T-helper 1 cell treated with Interleukin-12 subunit alpha and Interleukin-12 subunit beta and Interleukin-4 antibody, amounts not matched to agents 30 ng/mL and 1 ng/mL, for 36 hours (primary cell): ENCODE measurements at regions not wholly inside any gene's neighbourhood (a gene's known extent, or its start where the extent isn't known, plus 50 kb on each side); places are given as distances from the start of the nearest gene placed in this dataset.

Source experiments
- intact Hi-C: fragments of 100-400 bp; cut with micrococcal nuclease; formaldehyde crosslinking; loops from one replicate; pipeline ENCODE4 v1.15.1; 2024

DNA sequence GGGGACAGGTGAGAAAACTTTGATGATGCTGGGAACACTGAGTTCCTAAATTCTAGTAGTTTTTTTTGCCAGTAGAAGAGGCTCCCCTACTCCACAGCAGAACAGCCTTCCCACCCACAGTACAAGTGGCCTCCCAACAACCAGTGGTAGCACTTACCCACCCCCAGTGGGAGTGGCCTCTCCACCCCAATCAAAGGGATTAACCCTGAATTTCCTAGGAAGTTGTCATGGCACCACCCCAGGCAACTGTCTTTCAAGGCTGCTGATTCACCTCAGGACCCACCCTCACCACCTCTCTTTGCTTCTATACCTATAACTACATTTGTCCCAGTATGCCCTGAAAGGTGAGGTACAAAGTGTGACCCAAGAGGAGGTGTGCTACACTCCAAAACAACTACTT is 81.4 kb upstream of the PRDX6 start:
- intact Hi-C loops: no loop called here

DNA sequence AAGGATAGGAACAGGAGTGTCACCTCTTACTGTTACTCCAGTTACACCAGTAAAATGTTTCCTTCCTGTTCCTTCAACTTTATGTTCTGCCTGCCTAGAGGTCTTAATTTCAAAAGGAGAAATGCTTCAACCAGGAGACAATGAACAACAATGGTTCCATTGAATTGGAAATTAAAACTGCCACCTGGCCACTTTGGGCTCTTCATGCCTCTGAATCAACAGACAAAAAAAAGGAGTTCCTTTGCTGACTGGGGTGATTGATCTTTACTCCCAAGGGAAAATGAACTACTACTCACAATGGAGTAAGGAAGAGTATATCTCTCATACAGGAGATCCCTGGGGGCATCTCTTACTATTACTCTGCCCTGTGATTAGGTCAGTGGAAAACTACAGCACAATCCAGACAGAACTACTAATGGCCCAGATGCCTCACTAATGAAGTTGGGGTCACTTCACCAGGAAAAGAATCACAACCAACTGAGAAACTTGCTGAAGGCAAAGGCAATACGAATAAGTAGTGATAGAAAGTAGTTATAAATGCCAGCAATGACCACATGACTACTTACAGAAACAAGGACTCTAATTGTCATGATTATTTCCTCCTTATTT is 76.6 kb upstream of the PRDX6 start:
- intact Hi-C loops: no loop called here

DNA sequence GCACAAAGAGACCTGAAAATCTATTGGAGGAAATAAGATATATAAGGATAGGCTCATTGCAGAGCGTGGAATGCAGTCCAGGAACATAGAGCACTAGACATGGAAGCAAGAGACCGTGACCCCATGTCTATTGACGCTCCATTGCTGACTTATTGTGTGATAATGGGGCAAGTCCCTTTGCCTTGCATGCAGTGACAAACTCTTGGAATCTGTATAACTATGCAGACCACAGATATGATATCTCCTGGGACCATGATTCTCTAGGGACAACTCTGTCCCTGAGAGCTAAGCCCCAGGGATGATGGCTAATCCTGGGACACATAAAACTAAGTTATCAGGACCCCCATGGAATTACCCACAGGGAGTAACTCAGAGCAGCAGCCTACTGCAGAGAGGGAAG is 73.1 kb upstream of the PRDX6 start:
- intact Hi-C loops: no loop called here

DNA sequence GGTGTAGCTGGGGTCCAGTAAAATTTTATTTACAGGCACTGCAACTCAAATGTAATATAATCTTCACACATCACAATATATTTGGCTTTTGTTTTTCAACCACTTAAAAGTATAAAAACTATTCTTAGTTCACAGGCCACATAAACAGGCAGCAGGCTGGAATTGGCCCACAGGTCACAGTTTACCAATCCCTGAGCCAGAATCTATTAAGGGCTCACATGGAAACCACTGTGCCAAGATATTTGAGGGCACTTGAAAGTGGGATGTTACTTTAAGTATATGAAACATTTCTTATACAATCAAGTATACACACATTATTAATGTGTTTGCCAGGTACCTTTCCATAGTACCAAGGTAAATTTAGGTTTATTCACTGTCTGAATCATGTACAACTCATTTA is 71.9 kb upstream of the PRDX6 start:
- intact Hi-C loops: no loop called here

DNA sequence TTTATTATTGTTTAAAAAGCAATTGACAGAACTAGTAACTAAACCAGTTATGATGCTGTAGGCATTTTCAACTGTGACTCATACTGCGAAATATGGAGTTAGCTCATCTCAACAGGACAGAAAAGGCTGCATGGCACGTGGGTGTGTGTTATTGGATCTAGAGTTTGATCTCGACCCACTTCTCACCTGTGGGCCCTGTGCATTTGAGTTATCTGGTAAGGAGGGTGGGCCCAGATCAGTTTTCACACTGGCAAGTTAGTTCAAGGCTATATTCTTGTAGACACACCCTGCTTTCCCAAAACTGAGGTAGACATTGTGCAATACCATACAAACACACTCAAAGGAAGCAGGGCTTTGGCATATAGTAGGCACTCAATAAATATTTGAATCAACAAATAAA is 71.3 kb upstream of the PRDX6 start:
- intact Hi-C loops: no loop called here

DNA sequence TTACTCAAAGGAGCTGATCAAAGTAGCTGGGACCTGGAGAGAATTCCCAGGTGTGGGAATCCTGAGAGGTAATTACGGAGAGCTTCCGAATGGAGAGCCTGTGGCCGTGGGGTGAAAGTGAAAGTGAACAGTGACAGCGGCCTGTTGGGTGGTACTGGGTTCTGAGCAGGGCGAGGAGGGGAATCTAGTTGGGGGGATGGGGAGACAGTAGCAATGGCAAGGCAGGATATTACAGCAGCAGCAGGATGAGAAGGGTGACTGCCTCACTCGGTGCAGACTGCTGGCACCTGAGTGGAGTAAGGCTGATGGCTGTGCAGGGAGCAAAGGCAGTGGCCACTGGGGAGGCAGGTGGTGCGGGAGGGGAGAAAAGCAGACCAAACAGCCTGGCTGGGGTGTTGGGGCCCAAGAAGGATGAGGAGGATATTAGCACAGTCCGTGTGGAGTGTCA is 70.3 kb upstream of the PRDX6 start:
- intact Hi-C loops: no loop called here

DNA sequence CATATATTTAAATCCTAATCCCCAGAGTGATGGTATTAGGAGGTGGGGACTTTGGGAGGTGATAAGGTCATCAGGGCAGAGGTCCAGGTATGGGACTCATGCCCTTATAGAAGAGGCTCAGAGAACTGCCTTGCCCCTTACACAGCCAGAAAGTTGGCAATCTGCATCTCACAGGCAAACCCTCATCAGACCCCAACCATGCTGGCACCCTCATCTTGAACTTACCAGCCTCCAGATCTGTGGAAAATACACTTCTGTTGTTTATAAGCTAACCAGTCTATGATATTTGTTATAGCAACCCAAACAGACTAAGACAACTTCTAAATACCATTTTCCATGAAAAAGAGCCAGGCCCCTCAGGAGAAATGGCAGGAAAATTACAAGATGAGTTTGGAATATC is 69.3 kb upstream of the PRDX6 start:
- intact Hi-C loops: no loop called here

DNA sequence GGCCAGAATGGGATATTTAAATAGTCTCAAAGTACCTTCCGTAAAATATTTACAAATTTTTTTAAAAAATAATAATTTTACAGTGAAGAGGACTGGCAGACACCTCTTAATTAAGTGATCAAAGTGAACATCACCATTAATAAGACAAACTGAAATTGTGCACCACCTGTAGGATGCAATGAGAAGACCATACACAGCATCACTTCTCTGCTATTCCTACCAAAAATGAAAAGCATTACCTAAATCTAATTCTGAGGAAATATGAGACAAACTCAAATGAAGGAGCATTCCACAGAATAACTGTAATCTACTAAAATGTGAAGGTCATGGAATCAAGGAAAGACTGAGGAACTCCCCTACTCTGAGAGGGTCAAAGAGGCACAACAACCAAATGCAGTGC is 68.2 kb upstream of the PRDX6 start:
- intact Hi-C loops: loop anchor here (1.0 kb wide), 1 partner anchor 664 kb away; no protein-coding TSS in a partner anchor

DNA sequence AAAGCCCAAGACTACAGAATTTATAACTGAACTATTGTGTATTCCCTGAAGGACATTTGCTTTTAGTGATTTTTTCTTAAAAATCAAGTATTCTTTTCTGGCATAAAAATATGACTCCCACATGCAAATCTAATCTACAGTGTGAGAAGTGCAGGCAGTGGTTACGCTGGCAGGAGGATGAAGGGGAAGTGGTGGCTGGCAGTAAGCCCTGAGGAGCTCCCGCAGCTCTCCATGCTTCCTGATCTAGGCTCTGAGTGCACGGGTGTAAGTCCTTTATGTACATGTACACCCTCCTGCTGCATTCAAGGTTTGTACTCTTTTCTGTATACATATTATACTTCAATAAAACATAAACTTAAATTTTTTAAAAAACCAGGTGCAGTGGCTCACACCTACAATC is 67.5 kb upstream of the PRDX6 start:
- intact Hi-C loops: loop anchor here (1.0 kb wide), 1 partner anchor 664 kb away; no protein-coding TSS in a partner anchor

DNA sequence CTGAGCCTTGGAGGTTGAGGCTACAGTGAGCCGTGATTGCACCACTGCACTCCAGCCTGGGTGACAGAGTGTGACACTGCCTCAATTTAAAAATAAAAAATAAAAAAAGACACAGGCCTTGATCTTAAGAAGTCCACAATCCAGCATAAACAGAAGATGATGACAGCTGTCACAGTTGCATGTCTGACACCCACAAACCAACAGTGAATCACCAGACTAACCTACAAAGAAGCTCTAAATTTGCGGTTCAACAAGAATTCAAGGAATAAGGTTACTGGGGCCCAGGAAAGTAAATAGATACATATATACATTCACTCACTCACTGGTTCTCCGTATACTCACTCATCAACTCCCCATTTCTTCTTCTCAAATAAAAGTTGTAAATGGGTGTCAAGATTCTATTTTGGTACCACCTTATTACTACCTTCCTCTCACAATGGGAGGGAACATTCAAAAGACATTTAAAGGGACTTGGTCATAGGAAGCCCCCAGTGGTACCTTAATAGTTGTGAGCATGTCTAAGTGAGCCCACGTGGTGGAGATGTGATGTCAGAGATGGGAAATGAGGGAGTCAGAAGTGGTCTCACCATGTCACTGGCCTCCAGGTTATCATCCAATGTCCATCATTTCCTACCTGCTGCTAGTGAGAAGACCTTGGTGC is 66.9 kb upstream of the PRDX6 start:
- intact Hi-C loops: no loop called here

DNA sequence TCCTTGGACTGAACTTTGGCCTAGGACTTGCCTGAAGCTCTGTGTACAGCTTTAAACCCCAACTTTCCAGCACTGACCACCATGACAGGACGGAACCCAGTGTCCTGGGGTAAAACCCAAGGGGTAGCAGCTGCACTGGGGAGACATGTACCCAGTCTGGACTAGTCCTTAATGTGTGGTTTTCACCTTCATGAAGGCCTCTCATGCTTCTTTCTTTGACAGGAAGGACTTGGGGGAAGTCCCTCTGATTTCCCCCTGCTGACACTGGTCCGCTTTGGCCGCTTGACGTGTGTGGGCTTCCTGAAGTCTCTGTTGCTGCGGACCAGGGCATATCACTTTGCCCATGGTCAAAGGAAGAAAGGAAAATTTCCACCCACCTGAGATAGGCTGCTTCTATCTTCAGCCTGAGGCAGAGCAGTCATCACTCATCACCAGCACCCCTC is 66.3 kb upstream of the PRDX6 start:
- intact Hi-C loops: no loop called here

DNA sequence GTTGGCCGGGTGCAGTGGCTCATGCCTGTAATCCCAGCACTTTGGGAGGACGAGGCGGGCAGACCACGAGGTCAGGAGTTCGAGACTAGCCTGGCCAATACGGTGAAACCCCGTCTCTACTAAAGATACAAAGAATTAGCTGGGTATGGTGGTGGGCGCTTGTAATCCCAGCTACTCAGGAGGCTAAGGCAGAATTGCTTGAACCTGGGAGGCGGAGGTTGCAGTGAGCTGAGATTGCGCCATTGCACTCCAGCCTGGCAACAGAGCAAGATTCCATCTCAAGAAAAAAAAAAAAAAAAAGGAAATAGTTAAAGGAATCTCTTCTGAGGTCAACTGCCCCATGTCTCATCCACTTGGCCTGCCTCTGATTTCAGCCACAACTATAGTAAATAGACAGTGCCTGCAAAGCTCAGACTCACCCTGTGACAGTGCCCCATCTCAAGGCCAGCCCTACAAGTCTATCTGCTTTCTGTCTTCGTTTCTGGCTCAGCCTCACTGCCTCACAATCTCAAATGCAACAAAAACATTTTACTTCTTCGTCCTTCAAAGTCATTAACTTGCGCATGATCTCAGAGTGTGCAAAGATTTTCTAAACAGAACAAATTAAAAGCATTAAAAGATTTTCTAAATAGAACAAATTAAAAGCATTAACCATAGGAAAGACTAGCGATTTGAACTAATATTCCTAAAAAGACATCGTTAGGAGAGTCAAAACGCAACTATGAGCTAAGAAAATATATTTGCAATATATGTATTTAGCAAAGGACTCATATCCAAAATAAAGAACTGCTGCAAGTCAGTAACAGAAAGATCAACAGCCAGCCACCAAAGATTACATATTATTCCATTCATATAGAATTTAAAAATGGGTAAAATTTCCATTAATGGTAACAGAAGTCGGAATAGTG is 65.0 kb upstream of the PRDX6 start:
- intact Hi-C loops: no loop called here

DNA sequence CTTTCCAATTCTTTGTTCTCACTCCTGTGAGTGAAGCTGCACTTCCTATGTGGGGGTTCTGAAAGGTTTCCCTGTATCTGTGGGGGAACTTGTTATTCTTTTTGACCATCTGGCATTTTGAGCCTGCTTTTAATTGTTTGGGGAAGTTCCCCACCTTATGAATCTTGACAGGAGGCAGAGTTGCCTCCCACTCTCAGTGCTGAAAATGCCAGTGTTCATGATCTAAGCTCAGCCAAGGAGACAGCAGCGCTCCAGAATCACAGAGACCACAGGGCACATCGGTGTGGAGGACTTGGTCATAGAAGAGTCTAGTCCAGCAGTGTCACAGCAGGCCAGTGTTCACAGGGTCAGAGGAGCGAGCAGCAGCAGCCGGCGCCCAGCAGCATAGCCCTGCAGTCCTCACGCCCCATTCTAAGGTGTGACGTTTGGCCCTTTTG is 63.8 kb upstream of the PRDX6 start:
- intact Hi-C loops: no loop called here

DNA sequence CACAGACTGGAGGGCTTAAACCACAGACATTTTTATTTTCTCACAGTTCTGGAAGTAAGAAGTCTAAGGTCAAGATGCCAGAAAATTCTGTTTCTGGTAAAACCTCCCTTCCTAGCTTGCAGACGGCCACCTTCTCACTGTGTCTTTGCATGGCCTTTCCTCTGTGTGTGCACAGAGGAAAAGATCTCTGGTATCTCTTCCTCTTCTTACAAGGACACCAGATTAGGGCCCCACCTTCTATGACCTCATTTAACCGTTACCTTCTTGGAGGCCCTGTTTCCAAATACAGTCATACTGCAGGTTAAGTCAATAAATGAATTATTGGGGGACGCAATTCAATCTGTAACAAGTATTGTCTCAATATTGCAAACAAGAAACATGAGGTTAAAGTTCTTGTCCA is 63.0 kb upstream of the PRDX6 start:
- intact Hi-C loops: no loop called here

DNA sequence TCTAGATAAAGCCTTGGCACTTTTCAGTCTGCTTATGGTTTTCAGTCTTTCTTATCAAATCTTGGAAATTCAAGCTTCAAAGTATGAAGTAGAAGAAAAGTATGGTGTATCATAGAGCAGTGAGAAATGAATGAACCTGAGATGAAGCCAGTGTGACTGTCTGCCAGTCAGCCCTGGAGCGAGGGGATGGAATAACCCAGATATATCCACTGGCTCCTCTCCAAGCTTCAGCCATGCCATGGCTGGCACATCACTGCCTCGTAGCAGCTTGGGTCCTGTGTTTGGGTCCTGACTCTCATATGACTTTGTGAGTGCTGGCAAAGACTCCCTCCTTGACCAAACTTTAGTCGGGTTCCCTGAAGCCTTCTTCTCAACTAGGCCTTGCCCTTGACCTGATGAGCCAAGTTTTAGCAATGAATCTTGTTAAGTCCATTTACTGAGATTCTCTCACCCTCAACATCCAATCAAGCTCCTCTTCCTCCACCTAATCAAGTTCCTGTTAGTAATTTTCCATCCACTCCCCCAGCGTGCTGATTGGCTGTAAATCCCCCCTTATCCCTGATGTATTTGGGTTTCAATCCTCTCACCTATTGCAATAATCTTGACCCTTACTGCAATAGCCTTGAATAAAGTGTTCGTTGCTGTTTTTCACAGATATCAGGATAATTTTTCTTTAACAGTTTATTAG is 62.5 kb upstream of the PRDX6 start:
- intact Hi-C loops: no loop called here

DNA sequence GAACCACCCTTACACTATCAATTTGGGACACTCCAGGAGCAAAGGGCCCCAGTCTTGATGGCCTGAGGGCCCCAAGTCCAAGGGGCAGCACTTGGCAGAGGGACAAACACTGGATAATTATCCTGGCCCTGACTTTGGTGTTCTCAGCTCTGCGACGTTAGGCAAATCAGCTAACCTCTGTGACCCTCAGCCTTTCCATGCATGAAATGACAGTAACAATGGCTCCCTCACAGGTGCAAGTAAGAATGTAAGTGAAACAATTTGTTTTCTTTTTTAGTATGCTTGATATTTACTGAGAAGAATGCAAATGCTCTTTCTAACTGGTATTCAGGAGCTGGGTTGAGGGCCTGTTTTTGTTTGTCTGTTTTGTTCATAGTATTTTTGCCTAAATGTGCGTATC is 61.6 kb upstream of the PRDX6 start:
- intact Hi-C loops: no loop called here

DNA sequence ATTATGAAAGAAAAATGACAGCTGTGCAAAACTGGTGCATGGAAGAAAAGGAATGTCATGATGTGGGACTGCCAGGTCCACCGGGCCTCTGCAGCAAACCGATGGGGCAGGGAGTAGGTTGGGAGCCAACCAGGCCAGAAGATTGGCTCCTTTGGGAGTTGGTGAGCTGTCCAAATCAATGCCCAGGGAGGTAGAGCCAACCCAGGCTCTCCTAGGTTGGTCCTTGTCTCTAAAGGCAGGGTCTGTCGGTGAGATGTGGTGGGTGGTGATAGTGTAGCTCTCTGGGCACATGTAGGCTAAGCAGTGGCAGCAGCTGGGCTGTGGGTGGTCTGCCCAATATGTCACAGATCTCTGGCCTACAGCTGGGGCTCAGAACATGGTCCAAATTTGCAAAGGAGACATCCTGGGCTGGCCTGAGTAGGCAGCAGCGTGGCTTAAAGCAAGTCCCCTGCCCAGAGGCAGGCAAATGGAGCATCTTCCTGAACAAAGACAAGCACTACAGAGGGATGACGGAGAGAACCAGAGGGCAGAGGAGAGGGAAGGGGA is 61.2 kb upstream of the PRDX6 start:
- intact Hi-C loops: no loop called here

DNA sequence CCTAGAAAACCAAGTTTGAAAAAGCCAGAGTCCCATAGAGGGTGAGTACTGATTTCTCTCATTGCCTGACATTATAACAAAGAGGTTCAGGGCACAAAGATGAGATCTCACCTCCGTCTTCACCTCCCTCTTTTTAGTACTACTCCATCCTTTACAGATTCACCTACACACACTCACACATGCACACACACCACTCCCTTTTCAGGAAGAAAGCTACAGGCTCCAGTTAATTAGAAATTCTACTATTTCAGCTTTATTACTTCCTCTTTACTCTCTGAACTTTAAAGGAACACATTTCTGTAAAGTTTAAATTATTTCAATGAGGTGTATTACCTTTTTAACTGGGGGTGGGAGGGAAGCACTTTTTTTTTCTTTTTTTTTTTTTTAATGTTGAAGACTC is 59.6 kb upstream of the PRDX6 start:
- intact Hi-C loops: no loop called here

DNA sequence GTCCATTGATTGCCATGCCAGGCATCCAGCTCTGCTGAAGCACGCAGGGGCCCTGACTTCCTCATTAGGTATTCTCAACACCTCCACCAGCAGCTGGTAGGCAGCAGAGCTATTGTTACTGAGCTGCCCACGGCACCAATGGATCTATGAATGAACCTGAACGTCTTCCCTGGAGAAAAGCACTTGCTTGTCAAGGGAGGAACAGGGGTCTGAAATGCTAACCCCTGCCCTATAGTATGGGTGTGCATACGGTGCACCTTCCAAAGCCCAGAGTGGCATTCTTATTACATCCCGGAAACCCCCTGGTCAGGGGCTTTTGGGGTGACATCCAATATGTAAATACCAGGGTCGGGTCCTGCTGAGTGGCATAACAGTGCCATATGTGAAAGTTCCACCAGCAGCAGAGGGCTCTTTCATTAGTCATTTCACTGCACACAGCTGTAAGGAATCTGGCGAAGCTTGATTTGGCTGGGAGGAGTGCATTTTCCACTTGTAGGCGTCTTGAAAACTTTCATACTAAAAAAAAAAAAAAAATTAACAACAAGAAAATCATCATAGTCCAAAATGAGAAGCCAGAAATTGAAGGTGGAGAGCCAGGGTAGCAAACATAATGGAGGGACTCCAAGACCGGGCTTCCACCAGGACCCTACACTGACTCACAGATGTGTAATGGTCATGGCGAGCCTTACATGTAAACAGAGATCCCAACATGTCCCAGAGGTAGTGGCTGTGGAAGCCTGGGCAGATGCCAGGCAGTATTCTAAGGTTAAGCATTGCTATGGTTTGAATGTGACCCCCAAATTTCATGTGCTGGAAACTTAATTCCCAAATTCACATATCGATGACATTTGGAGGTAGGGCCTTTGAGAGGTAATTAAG is 58.8 kb upstream of the PRDX6 start:
- intact Hi-C loops: no loop called here

DNA sequence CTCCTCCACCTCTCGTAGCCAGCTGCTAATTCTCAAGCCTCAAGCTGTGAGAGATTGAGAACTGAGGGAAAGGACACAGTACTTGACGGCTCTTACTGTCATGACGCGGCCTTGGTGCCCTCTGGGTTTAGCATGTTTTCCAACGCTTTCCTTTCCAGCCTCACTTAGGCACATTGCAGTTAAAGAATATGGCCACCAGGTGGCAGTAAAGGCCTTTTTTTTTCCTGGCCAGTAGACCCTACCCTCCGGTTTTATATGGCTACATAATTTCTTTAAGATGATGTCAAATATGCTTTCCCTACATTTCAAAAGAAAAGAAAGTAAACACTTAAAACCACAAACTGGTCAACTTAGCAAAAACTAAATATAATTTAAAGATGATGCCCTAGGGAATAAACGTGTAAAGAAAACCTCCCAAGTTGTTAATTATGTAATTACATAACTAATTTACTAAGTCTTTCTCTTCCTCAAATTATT is 56.8 kb upstream of the PRDX6 start:
- intact Hi-C loops: loop anchor here (1.0 to 10.0 kb wide), 10 partner anchors 11 to 1324 kb away; partner anchors contain the start of genes CENPL, DARS2, RABGAP1L and ZBTB37
